Neural cell (in vitro differentiated cells): ENCODE measurements at regions not wholly inside any gene's neighbourhood (a gene's known extent, or its start where the extent isn't known, plus 50 kb on each side); places are given as distances from the start of the nearest gene placed in this dataset.

Experiments used
- H2AFZ ChIP-seq: fragments of 200-600, 300-800 bp; sonication (generic), shearing (Covaris generic); 2 replicates; pipeline ENCODE4 v1.6.0; 2014; ENCODE audit warnings: low read depth, mild to moderate bottlenecking, antibody characterized with exemption, low read length, moderate library complexity
- H3F3A ChIP-seq: fragments of 200-600 bp; shearing (Covaris generic); 2 replicates; pipeline ENCODE4 v1.6.1; 2016; ENCODE audit warnings: mild to moderate bottlenecking, moderate library complexity, mixed read lengths, antibody characterized with exemption, low read length; ENCODE audit not compliant: insufficient read depth, poor library complexity, severe bottlenecking
- H3K27ac ChIP-seq: fragments of 200-600, 300-800 bp; sonication (generic), shearing (Covaris generic); 2 replicates; pipeline ENCODE4 v1.5.1; 2014; ENCODE audit warnings: mild to moderate bottlenecking, low read length, moderate library complexity
- H3K27me3 ChIP-seq: fragments of 300-800, 200-600 bp; sonication (generic), shearing (Covaris generic); 2 replicates; pipeline ENCODE4 v1.6.0; 2014; ENCODE audit warnings: mild to moderate bottlenecking, low read depth, low read length, moderate library complexity; ENCODE audit not compliant: insufficient read depth
- H3K36me3 ChIP-seq: fragments of 300-800, 200-600 bp; sonication (generic), shearing (Covaris generic); 2 replicates; pipeline ENCODE4 v1.5.1; 2014; ENCODE audit warnings: mild to moderate bottlenecking, antibody characterized with exemption, low read length, moderate library complexity; ENCODE audit not compliant: insufficient read depth
- H3K4me2 ChIP-seq: fragments of 300-800, 200-600 bp; sonication (generic), shearing (Covaris generic); 2 replicates; pipeline ENCODE4 v1.6.0; 2014; ENCODE audit warnings: mild to moderate bottlenecking, low read length
- H3K4me3 ChIP-seq: fragments of 300-800, 200-600 bp; sonication (generic), shearing (Covaris generic); 2 replicates; pipeline ENCODE4 v1.5.1; 2014; ENCODE audit warnings: mild to moderate bottlenecking, low read length, moderate library complexity
- H3K79me2 ChIP-seq: fragments of 200-600 bp; shearing (Covaris generic); replicated peaks from 2 replicates; pipeline ENCODE4 v1.6.0; 2014; ENCODE audit warnings: mild to moderate bottlenecking, low read length, moderate library complexity; ENCODE audit not compliant: insufficient read depth
- H3K9ac ChIP-seq: fragments of 300-800, 200-600 bp; sonication (generic), shearing (Covaris generic); 2 replicates; pipeline ENCODE4 v1.6.1; 2016; ENCODE audit warnings: mild to moderate bottlenecking, low read length, mixed read lengths
- H3K9me2 ChIP-seq: fragments of 200-600 bp; shearing (Covaris generic); 2 replicates; pipeline ENCODE4 v1.6.1; 2016; ENCODE audit warnings: mild to moderate bottlenecking, low read length, mixed read lengths; ENCODE audit not compliant: insufficient read depth
- H3K9me3 ChIP-seq: fragments of 200-600, 300-800 bp; sonication (generic), shearing (Covaris generic); 2 replicates; pipeline ENCODE4 v1.6.1; 2016; ENCODE audit warnings: mild to moderate bottlenecking, mixed run types, low read length, moderate library complexity, mixed read lengths
- H4K20me1 ChIP-seq: fragments of 200-600 bp; shearing (Covaris generic); 2 replicates; pipeline ENCODE4 v1.6.1; 2016; ENCODE audit warnings: mild to moderate bottlenecking, mixed run types; ENCODE audit not compliant: insufficient read depth
- CTCF ChIP-seq: fragments of 450-650 bp; IDR thresholded peaks from 2 replicates; pipeline ENCODE4 v1.5.1; 2014; ENCODE audit warnings: antibody characterized with exemption, mild to moderate bottlenecking, moderate library complexity; ENCODE audit not compliant: poor library complexity, severe bottlenecking
- EP300 ChIP-seq: fragments of 450-650 bp; conservative IDR thresholded peaks from 2 replicates; pipeline ENCODE4 v1.6.1; 2014; ENCODE audit warnings: antibody characterized with exemption, mild to moderate bottlenecking, moderate library complexity; ENCODE audit not compliant: poor library complexity, severe bottlenecking
- EZH2 ChIP-seq: fragments of 200-600, 300-800 bp; shearing (Covaris generic), sonication (generic); IDR thresholded peaks from 2 replicates; pipeline ENCODE4 v1.6.1; 2014; ENCODE audit warnings: antibody characterized with exemption, low read length, borderline replicate concordance, mild to moderate bottlenecking; ENCODE audit not compliant: insufficient read depth, poor library complexity, severe bottlenecking
- MXI1 ChIP-seq: fragments of 450-650 bp; conservative IDR thresholded peaks from 2 replicates; pipeline ENCODE4 v1.6.1; 2014; ENCODE audit warnings: antibody characterized with exemption, mild to moderate bottlenecking; ENCODE audit not compliant: poor library complexity, severe bottlenecking
- POLR2AphosphoS5 ChIP-seq: IDR thresholded peaks from 2 replicates; pipeline ENCODE4 v1.6.1; 2012
- RAD21 ChIP-seq: fragments of 450-650 bp; conservative IDR thresholded peaks from 2 replicates; pipeline ENCODE4 v1.6.1; 2014; ENCODE audit warnings: antibody characterized with exemption, mild to moderate bottlenecking, moderate library complexity
- REST ChIP-seq: IDR thresholded peaks from 2 replicates; pipeline ENCODE4 v1.6.1; 2012; ENCODE audit warnings: borderline replicate concordance
- SMC3 ChIP-seq: fragments of 450-650 bp; conservative IDR thresholded peaks from 2 replicates; pipeline ENCODE4 v1.6.1; 2014; ENCODE audit warnings: antibody characterized with exemption, mild to moderate bottlenecking, moderate library complexity; ENCODE audit not compliant: poor library complexity
- TAF1 ChIP-seq: IDR thresholded peaks from 2 replicates; pipeline ENCODE4 v1.6.1; 2012; ENCODE audit warnings: low read depth

GRCh38 chr15:69818529-69818928, 279.2 kb downstream of the TLE3 start:
- peaks cover 7% of the 10 kb centered on the region for H3F3A ChIP-seq
- H3K36me3 ChIP-seq: no peaks in the 10 kb centered on the region
- no peaks in the 10 kb centered on the region for H3K9me3 ChIP-seq
- H3K27ac ChIP-seq: no peak overlapping the region
- H3K9me2 ChIP-seq: no peaks in the 10 kb centered on the region
- no peaks in the 10 kb centered on the region for H3K79me2 ChIP-seq
- no peak overlapping the region for H3K4me3 ChIP-seq
- H3K9ac ChIP-seq: no peak overlapping the region
- TF ChIP-seq EZH2: no peak
- no peak for TF ChIP-seq MXI1
- no peak for TF ChIP-seq SMC3
- TF ChIP-seq POLR2AphosphoS5: no peak
- TF ChIP-seq RAD21: no peak
- TF ChIP-seq EP300: no peak
- no peak for TF ChIP-seq TAF1
- TF ChIP-seq REST: no peak
- TF ChIP-seq CTCF: no peak
- H3K4me2 ChIP-seq: no peak overlapping the region
- H4K20me1 ChIP-seq: no peaks in the 10 kb centered on the region
- no peaks in the 10 kb centered on the region for H3K27me3 ChIP-seq
- no peak overlapping the region for H2AFZ ChIP-seq

- no peaks in the 10 kb centered on the region for H3K9me3 ChIP-seq
- H3K4me2 ChIP-seq: no peak overlapping the region
- H3K36me3 ChIP-seq: no peaks in the 10 kb centered on the region
- no peak overlapping the region for H3K27ac ChIP-seq
- no peaks in the 10 kb centered on the region for H3K9me2 ChIP-seq
- no peak overlapping the region for H3K9ac ChIP-seq
- no peaks in the 10 kb centered on the region for H3K79me2 ChIP-seq
- H3K27me3 ChIP-seq: no peaks in the 10 kb centered on the region
- TF ChIP-seq REST (no peak), CTCF (no peak), MXI1 (no peak), POLR2AphosphoS5 (no peak), SMC3 (no peak), RAD21 (no peak), TAF1 (no peak), EZH2 (no peak), EP300 (no peak)
- H3F3A ChIP-seq: peaks cover 7% of the 10 kb centered on the region
- no peak overlapping the region for H2AFZ ChIP-seq
- H4K20me1 ChIP-seq: no peaks in the 10 kb centered on the region
- no peak overlapping the region for H3K4me3 ChIP-seq
These were observed 278.3 kb downstream of the TLE3 start for GRCh38 chr15:69819371-69819770.
